Daoy (cell line): ENCODE measurements at regions not wholly inside any gene's neighbourhood (a gene's known extent, or its start where the extent isn't known, plus 50 kb on each side); places are given as distances from the start of the nearest gene placed in this dataset.
"Not testable (repeated sequence)": the region's sequence is repeated elsewhere in the genome, so short reads cannot be mapped to it uniquely, and the experiment has no call there.

Experiments
- DNase-seq: peaks from one replicate; pipeline ENCODE4 v3.0.0-alpha.2; 2015; ENCODE audit warnings: low read depth

DNA sequence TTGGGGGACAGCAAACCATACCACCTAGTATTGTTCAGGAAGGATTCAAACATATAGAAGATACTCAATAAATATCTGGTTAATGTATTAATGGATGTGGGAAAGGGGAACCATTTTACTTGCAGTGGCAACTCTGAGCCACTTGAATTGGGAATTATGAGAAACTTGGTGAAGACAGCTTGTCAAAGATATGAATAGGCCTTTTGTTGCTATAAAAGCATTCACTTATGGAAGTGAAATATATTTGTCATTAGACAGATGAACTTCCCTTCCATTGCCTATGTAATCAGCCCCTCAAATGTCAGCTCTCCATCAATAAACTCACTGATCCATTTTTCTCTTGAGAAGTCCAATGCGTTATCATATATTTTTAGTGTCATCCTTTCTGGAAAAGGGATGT lies 56.1 kb downstream of the GPR85 start:
- DNase-seq = no peak

DNA sequence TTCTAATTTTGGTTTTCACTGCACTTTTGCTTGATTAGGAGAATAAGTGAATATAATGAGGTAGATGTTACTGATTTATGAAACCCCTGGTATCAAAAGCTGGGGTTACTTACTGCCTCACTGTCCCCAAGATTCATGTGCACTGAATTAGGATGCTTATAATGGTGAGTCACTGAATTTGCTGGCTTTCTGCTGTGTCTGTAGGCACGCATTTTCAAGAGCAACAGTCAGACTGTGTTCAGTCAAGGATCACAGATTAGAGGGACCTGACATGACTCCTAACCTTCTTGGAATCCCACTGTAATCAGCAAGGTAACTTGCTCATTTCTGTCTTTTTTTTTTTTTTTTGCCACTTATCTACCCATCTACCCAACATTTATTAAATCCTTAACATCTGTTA lies 59.7 kb downstream of the GPR85 start:
- no peak for DNase-seq

DNA sequence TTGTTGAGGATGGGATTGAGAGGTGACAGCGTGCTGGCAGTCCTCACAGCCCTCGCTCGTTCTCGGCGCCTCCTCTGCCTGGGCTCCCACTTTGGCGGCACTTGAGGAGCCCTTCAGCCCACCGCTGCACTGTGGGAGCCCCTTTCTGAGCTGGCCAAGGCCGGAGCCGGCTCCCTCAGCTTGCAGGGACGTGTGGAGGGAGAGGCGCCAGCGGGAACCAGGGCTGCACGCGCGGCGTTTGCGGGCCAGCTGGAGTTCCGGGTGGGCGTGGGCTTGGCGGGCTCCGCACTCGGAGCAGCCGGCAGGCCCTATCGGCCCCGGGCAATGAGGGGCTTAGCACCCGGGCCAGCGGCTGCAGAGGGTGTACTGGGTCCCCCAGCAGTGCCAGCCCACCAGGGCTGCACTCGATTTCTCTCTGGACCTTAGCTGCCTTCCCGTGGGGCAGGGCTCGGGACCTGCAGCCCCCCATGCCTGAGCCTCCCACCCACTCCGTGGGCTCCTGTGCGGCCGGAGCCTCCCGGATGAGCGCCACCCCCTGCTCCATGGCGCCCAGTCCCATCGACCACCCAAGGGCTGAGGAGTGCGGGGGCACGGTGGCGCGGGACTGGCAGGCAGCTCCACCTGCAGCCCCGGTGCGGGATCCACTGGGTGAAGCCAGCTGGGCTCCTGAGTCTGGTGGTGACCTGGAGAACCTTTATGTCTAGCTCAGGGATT lies 69.3 kb downstream of the GPR85 start:
- not testable (repeated sequence) for DNase-seq

DNA sequence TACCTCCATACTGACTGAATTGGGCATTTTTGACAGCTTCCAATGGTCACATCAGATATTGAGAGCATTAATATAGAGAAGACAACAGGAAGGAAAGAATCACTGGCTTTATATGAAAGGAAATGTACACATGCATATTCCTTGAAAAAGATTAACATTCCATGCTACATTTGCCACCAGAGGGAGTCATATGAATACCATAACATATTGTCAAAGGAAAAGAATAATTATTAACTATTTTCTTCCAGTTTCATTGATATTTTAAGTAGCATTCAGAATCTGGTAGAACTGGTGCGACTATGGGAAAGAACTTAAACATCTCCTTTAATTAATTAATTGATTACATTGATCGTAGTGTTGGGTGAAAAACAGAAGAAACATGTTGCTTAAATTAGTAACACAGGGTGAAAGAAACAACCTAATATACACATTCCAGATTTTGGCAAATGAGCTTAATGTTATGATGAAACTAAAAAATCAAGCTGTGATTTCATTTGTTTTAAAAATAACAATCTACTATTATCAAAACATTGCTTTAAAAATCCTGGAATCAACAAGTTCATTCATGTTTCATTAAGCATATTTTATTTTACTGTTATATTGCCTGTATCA lies 71.5 kb downstream of the GPR85 start:
- DNase-seq = no peak

DNA sequence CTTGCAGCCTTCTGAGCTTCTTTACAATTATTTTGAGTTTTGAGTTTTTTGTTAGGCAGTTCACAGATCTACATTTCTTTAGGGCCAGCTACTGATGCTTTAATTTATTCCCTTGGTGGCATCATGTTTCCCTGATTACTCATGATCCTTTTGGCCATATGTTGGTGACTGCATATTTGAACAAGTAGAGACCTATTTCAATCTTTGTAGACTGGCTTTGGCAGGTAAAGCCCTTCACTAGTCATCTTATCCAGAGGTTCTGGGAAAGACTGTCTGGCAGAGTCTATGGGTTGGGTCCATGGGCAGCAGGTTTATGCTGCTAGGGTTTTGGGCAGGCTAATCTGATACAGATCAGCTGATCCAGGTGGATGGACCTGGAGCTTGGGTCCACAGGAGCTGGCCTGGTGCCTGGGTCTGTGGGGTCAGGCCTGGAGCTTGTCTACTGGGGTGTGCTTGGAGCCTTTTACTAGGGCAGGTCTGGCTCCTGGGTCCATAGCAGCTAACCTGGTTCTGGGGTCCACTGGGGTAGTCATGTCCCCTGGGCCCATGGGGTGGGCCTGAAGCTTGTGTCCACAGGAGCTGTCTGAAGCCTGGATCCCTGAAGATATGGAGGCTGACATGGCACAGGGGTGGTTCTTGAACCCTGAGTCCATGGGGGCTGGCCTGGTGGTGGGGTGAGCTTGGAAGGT lies 72.7 kb downstream of the GPR85 start:
- no peak for DNase-seq

DNA sequence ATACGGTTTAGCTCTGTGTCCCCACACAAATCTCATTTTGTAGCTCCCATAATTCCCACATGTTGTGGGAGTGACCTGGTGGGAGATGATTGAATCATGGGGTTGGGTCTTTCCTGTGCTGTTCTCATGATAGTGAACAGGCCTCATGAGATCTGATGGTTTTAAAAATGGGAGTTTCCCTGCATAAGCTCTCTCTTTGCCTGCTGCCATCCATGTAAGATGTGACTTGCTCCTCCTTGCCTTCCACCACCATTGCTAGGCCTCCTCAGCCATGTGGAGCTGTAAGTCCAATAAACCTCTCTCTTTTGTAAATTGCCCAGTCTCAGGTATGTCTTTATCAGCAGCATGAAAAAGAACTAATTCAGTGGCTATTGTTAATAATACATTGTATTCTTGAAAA lies 73.8 kb downstream of the GPR85 start:
- not testable (repeated sequence) for DNase-seq

DNA sequence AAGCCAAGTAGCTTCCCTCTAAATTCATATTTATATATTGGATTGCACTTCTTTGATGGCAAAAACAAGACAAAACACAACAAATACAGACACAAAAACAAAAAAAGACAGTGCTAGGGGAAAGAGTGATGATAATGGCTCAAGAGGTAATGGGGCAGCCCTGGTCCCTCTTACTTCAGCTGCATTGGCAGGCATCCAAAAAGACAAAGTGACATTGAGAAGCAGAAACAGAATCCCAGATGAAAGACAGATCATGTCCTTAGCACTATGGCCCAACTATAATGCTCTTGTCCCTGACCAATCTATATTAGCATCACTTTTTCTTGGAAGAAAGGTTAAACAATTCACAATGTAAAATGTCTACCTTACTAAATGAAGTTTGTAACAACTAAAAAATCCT lies 76.2 kb downstream of the GPR85 start:
- DNase-seq = no peak

DNA sequence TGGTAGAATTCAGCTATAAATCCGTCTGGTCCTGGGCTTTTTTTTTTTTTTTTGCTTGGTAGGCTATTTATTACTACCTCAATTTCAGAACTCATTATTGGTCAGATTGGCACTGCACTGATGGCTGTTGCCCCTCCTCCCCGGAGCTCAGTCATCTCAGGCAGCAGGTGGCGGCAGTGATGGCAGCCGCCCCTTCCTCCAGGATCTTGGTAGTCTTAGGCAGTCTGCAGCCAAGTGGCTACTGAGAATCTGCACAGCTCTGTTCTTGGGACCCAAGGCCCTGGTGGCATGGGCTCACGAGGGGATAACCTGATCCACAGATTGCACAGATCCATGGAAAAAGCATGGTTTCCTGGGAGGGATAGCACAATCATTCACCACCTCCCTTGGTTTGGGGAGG lies 77.9 kb downstream of the GPR85 start:
- no peak for DNase-seq

DNA sequence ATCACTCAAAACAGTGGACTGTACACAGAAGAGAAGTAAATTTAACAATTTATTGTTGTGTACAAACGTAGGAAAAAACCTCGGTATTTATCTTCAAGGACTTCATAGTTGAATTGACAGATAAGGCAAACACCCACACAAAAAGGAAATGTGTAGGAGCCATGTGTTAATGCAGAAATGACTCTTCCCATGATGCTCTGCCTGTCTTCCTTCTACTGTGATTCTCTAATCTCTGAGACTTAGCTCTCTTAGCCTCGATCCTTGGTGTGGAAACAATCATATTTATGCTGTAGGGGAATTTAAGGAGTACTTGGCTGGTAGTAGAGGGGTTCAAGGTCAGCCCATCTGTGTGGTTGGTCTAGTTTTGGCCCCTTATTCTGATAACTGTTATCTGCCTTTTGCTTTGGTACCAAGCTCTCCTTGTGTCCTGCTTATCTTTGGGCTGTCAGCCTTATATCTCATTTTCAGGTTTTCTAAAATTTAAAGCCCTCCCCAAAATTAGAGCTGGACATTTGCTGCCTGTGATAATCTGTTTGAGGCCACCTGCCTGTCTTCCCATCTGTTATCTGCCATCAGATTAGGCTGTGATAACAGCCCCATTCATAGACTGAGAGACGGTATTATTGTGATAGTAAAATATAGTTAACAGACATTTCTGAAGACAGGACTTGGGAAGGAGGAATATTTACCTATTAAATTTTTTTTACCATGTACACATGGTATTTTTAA lies 81.7 kb downstream of the GPR85 start:
- DNase-seq = no peak

DNA sequence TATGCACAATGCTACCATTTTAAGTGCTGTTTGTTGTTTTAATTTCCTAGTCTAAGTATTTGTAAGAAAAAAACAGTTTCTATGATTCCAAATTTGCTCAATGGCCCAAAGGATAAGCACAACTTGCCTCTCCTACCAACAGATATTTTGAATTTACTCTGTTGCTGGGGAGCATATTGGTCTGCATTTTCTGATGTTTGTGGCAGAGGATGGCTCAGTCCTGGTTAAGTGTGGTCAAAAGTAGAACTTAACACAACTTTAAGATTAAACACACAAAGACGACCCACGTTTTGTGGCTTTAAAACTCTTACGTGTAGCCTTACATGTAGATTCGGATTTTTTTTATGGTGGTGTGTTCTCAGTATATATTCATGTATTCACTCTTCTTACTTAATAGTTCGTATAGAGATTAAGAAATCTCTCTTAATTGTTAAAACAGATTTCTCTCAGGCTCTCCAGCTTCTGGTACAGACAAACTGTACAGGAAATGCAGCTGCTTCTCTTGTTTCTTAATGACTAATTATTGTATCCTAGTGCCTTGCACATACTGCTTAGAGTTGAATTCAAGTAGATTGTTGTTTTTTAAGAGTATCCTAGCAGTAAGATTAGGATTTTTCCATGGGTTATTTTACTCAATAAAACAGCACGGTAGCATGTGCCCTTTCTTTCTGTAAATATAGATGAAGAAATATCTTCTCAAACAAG lies 86.2 kb downstream of the GPR85 start:
- DNase-seq = no peak

DNA sequence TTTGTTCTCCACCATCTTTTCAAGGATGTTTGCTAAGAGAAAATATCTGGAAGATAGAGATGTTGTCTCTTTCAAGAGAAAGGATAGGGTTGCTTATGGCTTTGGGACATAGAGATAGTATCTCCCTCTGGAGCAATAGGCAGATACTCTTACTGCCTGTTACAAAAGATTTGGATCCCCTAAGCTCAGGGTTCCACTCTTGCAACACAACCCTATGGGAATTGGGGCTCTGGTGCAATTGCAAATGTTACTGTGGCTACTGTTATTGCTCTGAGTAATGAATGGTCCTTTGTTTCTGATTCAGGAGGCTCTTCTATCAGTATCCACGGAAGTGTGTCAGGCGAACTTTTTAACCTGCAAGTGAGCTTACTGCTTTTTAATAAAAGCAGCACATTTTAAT lies 88.8 kb downstream of the GPR85 start:
- no peak for DNase-seq

DNA sequence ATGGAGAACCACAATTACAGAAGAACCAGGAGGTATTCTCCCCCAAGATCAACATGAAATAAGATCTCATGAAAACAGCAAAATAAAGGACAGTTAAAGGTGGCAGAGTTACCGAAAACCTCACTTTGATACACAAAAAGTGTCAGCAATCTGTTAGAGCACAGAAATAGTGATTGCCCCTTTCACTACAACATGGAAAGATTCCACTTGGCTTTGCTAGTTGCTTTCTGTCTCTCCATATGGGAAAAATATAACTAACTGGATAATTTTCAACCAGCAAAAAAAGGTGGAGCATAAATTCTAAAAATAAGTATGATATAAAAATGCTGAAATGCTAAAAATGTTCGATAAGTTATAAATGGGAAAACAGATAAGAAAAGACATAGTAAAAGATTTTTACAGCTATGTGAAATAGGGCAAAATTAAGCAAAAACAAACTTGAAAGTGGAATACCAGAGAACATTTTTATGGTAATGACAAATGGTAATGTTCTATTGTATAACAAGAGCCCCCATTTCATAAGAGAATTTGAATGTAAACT lies 90.2 kb downstream of the GPR85 start:
- DNase-seq = no peak

DNA sequence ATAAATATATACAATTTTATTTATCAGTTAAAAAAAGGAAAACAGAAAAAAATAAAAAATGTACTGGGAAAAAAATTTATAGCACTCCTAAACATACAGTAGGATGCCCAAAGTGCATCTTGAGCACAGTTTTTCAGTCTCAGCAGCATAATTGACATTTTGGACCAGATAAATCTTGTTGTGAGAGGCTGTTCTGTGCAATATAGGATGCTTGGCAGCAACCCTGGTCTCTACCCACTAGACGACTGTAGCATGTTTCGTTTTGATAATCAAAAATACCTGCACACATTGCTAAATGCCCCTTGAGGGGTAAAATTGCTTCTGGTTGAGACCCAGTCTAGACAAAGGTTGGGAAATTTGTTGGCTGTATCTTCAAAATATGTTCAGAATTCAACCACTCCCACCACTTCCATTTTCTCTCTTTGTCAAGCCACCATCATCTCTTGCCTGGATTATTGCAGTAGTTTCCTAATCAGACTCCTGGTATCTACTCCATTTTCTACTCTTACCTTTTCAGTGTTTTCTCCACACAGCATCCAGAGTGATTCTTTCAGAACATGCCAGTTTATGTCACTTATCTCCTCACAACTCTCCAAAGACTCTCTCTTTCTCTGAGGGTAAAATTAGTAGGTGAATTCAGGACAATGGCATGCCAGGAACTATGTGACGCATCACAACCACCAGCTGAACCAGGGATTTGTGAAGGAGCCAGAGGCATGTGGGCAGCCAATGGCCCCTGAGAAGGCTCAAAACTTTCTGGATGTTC lies 91.4 kb downstream of the GPR85 start:
- peak; percentile 81 for DNase-seq

DNA sequence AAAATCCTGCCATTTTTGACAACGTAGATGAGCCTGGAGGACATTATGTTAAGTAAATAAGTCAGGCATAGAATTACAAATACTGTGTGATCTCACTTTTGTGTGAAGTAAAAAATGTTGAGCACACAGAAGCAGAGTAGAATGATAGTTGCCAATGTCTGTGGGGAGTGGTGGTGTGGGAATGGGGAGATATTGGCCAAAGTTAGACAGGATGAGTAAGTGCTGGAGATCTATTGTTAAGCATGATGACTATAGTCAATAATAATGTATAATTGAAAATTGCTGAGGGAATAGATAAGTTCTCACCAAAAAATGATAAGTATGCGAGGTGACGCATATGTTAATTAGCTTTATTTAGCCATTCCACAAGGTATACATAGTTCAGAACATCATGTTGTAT lies 92.0 kb downstream of the GPR85 start:
- DNase-seq = peak; percentile 40

DNA sequence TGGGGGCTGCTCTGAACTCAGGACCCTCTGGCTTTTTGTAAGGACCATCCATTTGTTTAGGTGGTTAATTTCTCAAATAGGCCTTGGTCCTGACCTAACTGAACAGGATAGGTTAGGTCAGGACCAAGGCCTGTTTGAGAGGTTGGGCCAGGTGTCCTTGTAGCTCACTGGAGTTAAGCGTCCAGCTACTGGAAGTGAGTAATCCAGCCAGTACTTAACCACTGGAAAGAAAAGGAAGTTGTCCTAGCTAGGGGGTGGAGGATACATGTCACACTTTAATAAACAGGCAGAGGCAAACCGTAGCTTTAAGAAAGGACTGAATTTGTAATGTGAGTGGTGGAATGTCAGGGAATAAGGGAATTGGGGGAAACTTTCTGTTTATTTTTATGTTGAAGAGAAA lies 96.0 kb downstream of the GPR85 start:
- DNase-seq = peak; percentile 43

DNA sequence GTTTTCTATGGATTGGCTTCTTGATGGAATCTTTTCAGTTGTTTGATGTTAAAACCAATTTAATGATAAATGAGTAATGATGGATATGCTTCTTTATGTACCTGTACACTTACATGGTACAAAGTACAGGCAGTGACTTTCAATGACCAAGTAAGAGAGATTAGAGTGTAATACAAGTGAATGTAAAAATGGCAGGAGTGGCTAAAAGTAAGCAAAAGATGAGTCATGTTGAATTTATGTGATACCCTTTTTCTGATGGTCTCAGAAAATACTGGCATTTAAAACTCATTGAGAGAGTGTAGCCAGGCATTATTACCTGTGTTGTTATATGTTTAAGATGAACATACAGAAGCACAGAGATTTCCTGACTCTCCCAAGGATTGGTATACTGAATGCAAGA lies 97.1 kb downstream of the GPR85 start:
- DNase-seq = no peak

DNA sequence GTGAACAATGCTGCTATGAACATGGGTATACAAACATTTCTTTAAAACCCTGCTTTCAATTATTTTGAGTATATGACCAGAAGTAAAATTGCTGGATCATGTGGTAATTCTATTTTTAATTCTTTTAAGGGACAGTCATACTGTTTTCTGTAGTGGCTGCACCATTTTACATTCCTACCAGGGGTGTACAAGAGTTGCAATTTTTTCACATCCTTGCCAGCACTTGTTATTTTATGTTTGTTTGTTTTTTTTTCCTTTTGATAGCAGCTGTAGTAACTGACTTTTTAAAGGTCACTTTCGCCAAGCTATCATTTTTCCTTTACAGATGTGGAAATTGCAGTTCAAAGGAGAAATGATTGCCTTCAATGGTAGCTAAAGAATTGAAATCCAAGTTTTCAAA lies 99.5 kb downstream of the GPR85 start:
- DNase-seq = no peak

DNA sequence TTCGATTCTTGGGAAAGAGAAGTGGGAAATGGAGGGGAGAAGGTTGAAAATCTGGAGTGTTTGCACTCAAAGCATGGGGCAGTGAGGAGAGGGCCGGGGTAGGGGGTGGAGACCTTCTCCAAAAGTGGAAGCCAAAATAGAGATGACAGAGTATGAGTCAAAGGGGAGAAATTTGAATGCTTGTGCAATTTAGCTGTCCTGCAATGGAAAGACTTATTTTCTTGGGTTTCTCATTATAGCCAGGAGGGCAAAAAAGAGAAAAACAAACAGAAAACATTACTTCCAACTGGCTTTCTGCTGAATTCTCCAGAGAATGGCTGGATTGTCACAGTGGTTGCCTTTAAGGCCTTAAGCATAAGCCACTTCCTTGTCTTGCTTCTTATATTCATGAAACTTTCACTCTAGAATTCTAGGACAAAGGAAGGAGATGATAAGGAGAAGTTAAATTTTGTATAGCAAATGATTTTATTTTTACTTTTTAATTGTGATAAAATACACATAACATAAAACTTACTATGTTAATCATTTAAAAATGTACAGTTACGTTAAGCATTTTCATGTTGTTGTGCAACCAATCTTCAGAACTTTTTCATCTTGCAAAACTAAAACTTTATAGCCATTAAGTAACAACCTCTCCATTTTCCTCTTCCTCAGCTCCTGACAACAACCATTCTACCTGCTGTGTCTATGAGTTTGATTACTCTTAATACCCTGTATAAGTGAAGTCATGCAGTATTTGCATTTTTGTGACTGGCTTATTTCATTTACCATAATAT lies 100.2 kb downstream of the GPR85 start:
- peak; percentile 15 for DNase-seq

DNA sequence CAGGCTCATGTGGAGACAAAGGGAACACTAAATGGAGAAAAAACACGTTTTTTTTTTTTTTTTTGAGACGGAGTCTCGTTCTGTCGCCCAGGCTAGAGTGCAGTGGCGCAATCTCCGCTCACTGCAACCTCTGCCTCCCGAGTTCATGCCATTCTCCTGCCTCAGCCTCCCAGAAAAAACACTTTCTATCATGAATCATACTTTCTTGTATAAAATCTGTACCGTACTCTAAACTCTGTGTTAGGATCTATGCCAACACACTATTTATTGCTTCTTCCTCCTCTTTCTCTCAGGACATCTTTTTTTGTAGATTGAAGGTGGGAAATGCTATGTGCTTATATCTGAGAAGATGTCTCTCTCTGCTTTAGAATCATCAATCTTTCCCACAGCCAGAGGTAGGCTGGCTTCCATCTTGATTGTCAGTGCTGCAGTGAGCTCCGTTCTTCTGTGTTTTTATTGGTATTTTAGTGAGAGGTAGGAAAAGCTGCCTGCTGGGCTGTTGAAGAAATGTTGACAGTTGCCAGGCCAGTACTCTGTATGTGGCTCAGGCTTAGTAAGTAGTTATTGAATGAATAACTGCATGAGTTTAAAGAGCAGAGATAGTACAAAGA lies 101.1 kb downstream of the GPR85 start:
- DNase-seq = peak; percentile 25
